MG63 (cell line): ENCODE measurements at regions not wholly inside any gene's neighbourhood (a gene's known extent, or its start where the extent isn't known, plus 50 kb on each side); places are given as distances from the start of the nearest gene placed in this dataset.
"Not testable (repeated sequence)": the region's sequence is repeated elsewhere in the genome, so short reads cannot be mapped to it uniquely, and the experiment has no call there.

Experiments
- DNase-seq: peaks from one replicate; pipeline ENCODE4 v3.0.0-alpha.2; 2020
- H3K27me3 ChIP-seq: fragments of 250-450 bp; sonication (Bioruptor Pico); 2 replicates; pipeline ENCODE4 v1.5.1; 2020; ENCODE audit warnings: mild to moderate bottlenecking, moderate library complexity
- H3K36me3 ChIP-seq: fragments of 250-450 bp; sonication (Bioruptor Pico); 2 replicates; pipeline ENCODE4 v1.5.1; 2020; ENCODE audit warnings: mild to moderate bottlenecking, moderate library complexity
- H3K4me3 ChIP-seq: fragments of 250-450 bp; sonication (Bioruptor Pico); 2 replicates; pipeline ENCODE4 v1.5.1; 2020; ENCODE audit warnings: mild to moderate bottlenecking, moderate library complexity
- H3K9me3 ChIP-seq: fragments of 250-450 bp; sonication (Bioruptor Pico); 2 replicates; pipeline ENCODE4 v1.5.1; 2020; ENCODE audit warnings: mild to moderate bottlenecking, moderate library complexity

DNA sequence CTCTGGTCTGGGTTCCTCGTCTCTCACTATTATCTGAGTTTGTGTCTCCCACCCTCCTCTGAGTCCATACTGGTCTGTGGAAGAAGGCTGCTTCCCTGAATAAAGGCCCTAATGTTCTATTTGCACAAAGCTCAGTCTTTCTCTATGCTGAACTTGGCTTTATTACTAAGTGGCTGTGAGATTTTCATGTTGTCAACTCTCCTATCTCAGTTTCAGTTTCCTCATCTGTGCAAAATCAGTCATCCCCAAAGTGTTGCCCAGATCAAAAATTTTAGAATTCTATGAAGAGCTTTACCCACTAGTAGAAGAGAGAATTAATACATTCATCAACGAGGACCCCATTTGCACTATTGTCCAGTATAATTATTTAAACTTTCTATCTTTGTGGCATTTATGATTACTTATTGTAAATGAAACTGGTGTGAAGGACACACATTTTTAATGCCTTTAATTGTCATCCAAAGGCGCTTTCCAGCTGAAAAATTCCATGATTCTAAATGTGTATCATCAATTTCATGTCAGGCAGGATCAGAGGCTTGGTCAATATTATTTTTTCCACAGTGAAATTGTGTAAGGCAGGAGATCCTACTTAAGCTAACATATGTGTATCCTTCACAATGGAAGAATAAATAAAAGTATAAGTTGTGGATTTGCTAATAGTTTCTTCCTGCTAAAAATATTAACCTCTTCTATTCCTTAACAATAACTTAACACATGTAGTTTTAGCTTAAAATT is 79.1 kb upstream of the EEA1 start:
- Histone ChIP-seq H3K4me3 (no peak overlapping the region), H3K27me3 (no peaks in the 10 kb centered on the region), H3K36me3 (no peaks in the 10 kb centered on the region), H3K9me3 (no peaks in the 10 kb centered on the region)
- no peak for DNase-seq

DNA sequence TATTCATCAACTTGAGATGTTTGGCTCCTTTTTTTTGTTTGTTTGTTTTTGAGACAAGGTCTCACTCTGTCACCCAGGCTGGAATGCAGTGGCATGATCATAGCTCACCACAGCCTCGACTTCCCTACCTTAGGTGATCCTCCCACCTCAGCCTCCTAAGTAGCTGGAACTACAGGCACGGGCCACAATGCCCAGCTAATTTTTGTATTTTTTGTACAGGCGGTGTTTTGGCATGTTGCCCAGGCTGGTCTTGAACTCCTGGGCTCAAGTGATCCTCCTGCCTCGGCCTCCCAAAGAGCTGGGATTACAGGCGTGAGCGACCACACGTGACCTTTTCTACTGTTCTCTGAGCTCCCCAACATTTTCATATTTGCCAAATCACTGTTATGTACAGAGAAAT is 79.8 kb upstream of the EEA1 start:
- not testable (repeated sequence) for H3K36me3 ChIP-seq, H3K4me3 ChIP-seq, H3K27me3 ChIP-seq, DNase-seq, H3K9me3 ChIP-seq

DNA sequence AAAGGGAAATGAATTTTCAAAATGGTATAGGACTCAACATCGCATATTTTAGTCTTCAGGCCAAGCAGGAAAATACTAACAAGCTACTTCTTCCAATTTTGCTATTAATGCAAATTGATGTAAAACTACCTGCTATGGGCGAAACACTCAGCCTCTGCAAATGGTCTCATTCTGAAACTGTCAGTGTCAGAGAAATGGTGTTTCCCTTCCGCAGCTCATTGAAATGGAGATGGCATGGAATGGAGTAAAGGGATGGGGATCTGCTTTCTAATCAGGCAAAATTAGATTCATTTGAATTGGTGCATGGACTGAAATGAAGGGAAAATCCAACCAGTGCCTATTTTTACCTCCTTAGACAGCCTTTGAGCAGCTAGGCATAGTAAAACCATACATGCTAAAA is 80.4 kb upstream of the EEA1 start:
- DNase-seq: no peak

DNA sequence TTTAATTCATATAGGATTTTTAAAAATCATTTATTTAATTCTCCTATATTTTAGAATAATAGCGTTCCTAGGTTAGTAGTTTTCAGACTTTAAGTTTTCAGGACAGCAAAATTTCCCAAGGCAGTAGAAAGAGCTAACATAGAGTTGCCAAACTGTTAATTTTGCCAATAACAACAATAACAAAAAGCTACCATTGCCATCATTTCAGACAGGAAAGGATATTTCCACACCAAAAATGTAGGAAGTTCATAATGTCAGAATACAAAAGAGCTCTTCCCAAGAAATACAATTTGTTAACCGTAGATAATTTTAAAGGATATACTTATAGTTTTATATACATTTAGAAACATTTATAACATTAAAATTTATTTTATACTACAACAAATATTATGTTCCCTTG is 81.4 kb upstream of the EEA1 start:
- no peaks in the 10 kb centered on the region for H3K36me3 ChIP-seq
- DNase-seq: no peak

More for the DNA sequence above, 80.4 kb upstream of the EEA1 start:
- Histone ChIP-seq H3K27me3 (no peaks in the 10 kb centered on the region), H3K4me3 (no peak overlapping the region), H3K9me3 (no peaks in the 10 kb centered on the region), H3K36me3 (no peaks in the 10 kb centered on the region)

DNA sequence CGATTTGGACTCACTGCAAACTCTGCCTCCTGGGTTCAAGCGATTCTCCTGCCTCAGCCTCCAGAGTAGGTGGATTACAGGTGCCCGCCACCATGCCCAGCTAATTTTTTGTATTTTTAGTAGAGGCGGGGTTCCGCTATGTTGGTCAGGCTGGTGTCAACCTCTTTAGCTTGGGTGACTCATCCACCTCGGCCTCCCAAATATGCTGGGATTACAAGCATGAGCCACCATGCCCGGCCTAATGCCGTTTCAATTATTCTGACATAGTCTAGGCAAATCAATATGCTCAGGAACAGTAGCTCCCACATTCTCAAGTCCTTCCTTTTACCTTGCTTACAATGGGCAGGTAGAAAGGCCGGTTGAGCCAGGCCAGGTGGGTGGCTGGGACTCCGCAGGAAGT is 82.0 kb upstream of the EEA1 start:
- no peaks in the 10 kb centered on the region for H3K9me3 ChIP-seq
- no peak overlapping the region for H3K4me3 ChIP-seq
- no peaks in the 10 kb centered on the region for H3K27me3 ChIP-seq
- no peaks in the 10 kb centered on the region for H3K36me3 ChIP-seq
- DNase-seq: peak; percentile 7

More for the DNA sequence above, 81.4 kb upstream of the EEA1 start:
- no peaks in the 10 kb centered on the region for H3K27me3 ChIP-seq
- no peaks in the 10 kb centered on the region for H3K9me3 ChIP-seq
- no peak overlapping the region for H3K4me3 ChIP-seq

DNA sequence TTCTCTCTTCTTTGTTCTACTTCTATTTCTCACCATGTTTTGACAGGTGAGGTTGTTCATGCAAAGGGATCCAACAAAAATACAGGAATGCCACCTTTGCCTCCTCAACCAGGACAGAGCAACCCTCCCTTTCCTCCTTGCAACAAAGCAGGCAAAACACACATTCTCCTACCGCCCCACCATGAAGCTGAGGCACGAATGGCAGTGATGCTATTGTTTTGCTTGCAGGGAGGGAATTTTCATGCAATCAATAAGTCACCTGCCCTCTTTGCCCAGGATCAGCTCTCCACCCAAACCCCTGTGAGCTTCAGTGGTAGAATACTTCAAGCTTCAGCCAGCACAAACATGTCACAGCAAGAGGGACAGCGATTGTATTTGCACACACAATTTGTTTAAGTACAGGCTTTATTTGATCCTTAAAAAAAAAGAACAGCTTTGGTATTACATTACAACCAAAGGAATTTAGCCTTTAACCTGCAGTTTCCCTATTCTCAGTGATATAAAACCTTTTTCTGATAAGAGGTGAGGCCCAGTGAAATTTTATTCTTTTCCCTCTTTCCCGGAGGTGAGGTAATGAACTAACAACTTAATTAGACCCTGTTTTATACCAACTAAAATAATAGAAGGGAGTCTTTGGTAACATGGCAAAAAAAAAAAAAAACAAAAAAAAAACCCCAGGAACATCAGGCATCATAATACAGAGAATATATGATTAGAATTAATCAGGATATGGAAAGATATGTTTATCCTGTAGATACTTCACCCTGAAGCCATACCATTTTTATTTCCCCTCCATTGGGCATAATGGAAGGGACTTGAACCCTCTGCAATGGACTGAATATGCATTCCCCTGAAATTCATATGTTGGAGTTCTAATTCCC is 87.0 kb upstream of the EEA1 start:
- Histone ChIP-seq H3K9me3 (no peaks in the 10 kb centered on the region), H3K4me3 (no peak overlapping the region), H3K36me3 (no peaks in the 10 kb centered on the region), H3K27me3 (no peaks in the 10 kb centered on the region)
- DNase-seq: no peak

DNA sequence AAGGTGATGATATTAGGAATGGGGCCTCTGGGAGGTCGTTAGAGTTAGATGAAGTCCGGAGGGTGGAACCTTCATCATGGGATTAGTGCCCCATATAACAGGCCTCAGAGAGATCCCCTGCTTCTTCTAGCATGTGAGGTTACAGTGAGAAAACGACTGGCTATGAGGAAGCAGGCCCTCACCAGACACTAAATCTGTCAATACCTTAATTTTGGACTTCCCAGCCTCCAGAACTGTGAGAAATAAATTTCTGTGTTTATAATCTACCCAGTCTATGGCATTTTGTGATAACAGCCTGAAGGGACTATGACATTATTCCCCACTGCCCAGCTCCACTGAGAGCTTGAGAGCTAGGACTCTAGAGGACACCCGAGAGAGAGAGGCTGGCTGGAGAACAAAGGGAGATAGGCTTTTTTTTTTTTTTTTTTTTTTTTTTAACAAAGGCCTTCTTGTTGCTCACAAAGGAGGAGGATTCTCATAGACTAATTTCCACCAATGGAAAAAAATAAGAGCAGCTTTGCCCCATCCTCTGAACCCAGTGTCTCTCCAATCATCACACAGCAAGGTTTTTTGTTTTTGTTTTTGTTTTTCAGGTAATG is 87.8 kb upstream of the EEA1 start:
- H3K4me3 ChIP-seq: no peak overlapping the region
- H3K27me3 ChIP-seq: no peaks in the 10 kb centered on the region
- H3K36me3 ChIP-seq: no peaks in the 10 kb centered on the region
- no peak for DNase-seq
- no peaks in the 10 kb centered on the region for H3K9me3 ChIP-seq

DNA sequence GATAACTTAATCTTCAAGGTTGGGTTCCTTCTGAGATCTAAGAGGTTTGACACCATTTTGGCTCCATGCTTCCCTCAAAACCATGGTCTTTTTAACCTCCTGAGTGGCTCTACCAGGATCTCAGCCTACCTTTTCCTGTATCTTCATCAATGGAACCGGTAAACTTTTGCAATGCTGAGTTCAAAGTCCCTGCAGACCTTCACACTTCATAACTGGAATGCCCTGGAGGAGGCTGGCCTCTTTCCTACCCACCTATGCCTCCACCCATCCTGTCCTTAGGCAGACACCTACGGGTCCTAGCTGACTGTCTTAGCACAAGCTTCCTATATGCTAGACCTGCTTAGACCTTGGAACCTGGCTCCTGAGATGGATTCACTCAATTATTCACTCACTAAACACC is 89.5 kb upstream of the EEA1 start:
- no peak for DNase-seq
- no peak overlapping the region for H3K4me3 ChIP-seq
- no peaks in the 10 kb centered on the region for H3K9me3 ChIP-seq
- no peaks in the 10 kb centered on the region for H3K36me3 ChIP-seq
- H3K27me3 ChIP-seq: no peaks in the 10 kb centered on the region

DNA sequence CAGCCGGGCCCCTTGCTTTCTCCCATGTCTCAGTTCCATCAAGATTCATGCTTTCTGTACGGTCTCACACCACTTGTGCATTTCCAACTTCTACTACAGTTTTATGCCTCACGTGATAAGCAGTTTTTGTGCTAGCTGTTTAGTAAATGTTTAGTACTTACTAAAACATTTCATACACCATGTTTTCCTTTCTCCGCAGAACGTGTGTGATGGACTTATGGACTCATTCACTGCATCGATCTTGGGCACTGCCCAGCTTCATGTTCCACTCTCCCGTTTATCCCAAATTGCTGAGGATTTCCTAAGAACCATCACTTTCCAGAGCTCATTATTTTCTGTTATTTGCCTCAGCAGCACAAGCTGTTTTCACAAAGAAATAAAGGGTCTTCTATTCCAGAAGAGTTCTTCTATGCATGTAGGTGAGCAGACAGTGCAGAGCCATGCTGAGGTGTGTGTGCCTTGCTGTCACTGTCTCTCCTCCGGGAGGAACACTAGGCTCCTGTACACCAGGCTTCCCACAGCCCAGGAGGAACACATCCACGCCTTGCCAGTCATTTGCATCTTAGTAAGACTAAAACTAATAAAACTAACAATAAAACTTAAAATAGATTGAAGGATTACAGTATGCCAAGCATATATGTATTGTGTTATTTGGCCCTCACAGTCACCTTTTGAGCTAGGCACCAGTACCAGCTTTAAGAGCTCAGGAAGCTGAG is 90.3 kb upstream of the EEA1 start:
- Histone ChIP-seq H3K27me3 (no peaks in the 10 kb centered on the region), H3K4me3 (no peak overlapping the region), H3K36me3 (no peaks in the 10 kb centered on the region), H3K9me3 (no peaks in the 10 kb centered on the region)
- no peak for DNase-seq

DNA sequence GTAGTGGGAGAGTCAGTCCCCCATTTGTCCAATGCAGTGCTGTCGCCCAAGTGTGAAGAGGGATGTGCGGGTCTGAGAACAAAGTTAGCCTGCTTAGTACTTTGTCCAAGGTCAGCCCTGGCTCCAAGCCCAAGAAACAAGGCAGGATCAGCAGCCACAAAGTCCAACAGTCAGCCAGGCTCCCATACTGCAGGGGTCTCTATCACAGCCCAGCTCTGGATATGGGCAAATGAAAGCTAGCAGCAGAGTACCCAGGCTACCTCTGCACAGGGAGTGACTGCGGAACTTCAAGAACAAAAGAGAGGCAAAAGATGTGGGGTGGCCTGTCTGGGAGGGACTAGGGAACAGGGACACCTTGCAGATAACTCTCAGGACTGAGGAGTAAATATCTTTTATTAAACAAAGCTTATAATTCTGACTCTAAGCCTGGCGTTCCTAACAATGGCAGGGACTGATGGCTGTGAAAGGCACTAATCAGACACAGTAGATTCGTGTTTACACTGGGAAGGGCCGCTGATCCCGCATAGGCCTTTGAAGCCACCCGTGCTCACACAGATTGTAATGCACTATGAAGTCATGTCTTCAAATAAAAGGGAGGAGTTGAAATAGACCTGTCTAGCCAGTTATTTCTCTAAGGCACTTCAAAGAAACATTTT is 91.0 kb upstream of the EEA1 start:
- H3K4me3 ChIP-seq: no peak overlapping the region

DNA sequence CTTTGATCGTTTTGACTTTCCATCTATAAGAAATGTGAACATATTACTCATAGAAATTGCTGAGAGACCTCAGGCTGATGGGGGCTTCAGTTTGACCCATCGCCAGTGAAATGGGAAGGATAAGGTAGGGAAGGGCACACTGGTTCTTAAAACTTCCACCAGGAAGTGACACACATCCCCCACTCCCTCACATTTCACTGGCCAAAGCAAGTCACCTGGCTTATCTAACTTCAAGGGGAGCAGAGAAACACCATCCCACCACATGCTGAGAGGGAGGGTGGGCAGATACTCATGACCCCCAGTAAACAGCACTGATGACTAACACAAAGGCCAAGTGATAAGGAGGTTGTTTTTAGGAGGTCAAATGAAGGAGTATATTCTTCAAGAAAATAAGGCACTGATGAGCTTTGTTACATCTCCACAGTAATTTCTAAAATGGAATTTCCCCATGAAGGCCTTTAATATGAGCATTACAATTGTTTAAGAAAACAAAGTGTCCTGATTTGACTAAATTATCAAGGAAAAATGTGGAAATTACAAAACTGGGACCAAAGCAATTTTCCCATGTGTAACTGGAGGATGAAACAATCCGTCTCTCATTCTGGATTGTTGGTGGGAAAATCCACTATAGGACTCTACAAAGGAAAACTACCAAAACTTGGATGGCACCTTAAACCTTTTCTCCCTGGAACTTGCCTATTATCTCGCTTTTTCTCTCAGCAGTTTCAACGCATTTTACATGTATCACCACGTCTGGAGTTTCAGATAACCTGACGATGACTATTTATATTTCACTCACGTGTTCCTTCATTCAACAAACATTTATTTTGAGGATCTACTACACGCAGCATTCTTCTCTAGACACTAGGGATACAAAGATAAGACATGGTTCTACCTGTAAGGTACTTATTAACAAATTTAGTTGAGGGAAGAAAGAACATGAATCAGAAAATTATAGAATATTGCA is 91.8 kb upstream of the EEA1 start:
- no peak for DNase-seq
- H3K36me3 ChIP-seq: no peaks in the 10 kb centered on the region
- H3K27me3 ChIP-seq: no peaks in the 10 kb centered on the region
- H3K4me3 ChIP-seq: no peak overlapping the region
- no peaks in the 10 kb centered on the region for H3K9me3 ChIP-seq

More for the DNA sequence above, 91.0 kb upstream of the EEA1 start:
- DNase-seq: no peak
- no peaks in the 10 kb centered on the region for H3K27me3 ChIP-seq
- H3K9me3 ChIP-seq: no peaks in the 10 kb centered on the region
- no peaks in the 10 kb centered on the region for H3K36me3 ChIP-seq

DNA sequence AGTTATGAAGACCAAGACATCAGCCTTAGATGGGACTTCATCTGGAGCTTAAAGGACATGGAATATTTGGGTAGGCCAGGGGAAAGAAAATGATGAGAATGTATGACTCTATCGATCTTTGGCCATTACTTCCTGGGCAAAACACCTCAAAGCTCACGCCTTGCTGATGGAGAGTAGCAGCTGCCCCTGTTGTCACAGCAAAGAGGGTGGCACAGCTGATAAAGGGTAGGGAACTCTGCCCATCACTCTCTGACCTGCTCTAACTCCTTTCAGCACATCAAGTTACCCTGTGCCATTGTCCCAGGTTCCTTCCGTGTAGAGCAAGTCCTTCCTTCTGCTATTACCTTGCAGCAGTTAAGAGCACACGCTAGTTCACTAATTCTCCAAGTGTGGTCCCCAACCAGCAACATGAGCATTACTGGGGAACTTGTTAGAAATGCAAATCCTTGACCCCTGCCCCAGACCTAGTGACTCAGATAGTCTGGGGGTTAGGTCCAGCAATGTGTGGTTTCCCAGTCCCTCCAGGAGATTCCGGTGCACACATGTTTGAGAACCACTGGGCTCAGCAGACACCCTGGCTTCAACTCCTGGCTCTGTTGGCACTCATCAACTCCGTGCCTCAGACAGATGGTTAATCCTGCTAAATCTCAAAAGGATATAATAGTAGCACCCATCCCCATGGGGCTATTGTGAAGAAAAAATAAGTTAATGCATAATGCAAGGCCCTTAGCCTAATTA is 93.7 kb upstream of the EEA1 start:
- H3K4me3 ChIP-seq: no peak overlapping the region
- no peak for DNase-seq
- no peaks in the 10 kb centered on the region for H3K9me3 ChIP-seq

DNA sequence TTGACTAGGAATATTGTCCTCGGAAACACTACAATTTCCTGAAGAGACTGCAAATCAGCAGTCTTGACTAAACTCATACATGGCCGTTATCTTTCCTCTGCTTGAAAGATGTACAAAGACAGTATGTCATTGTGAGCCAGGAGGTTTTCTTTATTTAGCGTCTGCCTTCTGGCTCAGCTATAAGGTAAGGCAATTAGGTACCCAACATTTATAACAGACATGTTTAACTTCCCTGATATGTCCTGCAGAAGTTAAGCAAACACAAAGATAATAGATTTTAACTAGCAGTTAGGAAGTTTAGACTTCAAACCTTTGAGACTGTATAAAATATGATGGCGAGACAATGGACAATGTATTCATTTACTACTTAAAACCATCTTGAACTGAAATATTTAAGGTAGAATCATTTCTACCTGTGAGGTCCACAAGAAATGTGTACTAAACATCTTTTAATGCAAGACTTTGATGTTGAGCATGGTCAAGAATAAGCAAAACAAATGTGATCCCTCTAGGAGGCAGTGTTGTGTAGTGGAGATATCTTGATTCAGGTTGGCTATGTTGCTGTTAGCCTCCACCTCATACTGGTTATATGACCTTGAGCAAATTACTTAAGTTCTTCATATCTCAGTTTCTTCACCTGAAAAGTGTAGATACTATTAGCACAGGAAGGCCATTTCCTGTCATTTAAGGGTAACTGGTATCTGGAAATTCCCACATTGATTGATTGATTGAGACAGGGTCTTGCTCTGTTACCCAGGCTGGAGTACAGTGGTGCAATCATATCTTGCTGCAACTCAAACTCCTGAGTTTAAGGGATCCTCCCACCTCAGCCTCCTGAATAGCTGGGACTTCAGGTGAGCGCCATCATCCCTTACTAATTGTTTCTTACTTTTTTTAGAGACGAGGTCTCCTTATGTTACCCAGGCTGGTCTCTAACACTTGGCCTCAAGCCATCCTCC is 96.3 kb upstream of the EEA1 start:
- Histone ChIP-seq H3K4me3 (no peak overlapping the region), H3K9me3 (no peaks in the 10 kb centered on the region), H3K27me3 (no peaks in the 10 kb centered on the region), H3K36me3 (no peaks in the 10 kb centered on the region)
- DNase-seq: no peak

More for the DNA sequence above, 93.7 kb upstream of the EEA1 start:
- Histone ChIP-seq H3K36me3 (no peaks in the 10 kb centered on the region), H3K27me3 (no peaks in the 10 kb centered on the region)

DNA sequence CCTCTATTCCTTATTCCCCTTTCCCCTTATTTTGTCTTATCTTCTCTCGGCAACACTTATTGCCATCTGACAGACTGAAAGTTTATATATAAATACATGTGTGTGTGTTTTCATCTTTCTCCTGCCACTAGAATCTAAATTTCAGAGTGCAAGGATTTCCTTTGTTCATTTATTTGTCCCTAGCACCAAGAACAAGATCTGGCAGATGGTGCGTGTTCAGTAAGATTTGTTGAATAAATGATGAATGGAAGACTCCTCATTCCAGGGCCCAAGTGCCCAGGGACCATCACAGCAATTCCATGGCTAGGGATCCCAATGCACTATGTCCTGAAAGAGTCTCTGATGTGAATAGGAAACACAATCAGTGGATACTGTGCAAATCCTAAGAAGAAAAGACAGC is 97.9 kb upstream of the EEA1 start:
- no peaks in the 10 kb centered on the region for H3K9me3 ChIP-seq
- no peaks in the 10 kb centered on the region for H3K36me3 ChIP-seq
- DNase-seq: no peak
- no peak overlapping the region for H3K4me3 ChIP-seq
- no peaks in the 10 kb centered on the region for H3K27me3 ChIP-seq
